ENCODE measurements at regions not wholly inside any gene's neighbourhood (a gene's known extent, or its start where the extent isn't known, plus 50 kb on each side); places are given as distances from the start of the nearest gene placed in this dataset.

GRCh38 chr20:40233406-40233805 is 455.6 kb downstream of the MAFB start:
- intact Hi-C loops (cut with micrococcal nuclease), result no loop called here
- no peaks in the 10 kb centered on the region for H3K36me3 Mint-ChIP-seq
- Histone ChIP-seq H3K9me3 (replicated peaks in 1 of 2; ENCODE audit: control insufficient read depth in 1 of 2, insufficient read depth in 1 of 2, low read length in 2 of 2) (no peaks in the 10 kb centered on the region), H3K4me1 (ENCODE audit: control insufficient read depth in 1 of 2, insufficient read depth in 2 of 2, low read length in 2 of 2) (no peaks in the 10 kb centered on the region), H2AFZ (ENCODE audit: insufficient read depth, low read depth, low read length, poor library complexity, severe bottlenecking) (no peak overlapping the region), H3K27ac (ENCODE audit: low read depth in 1 of 2, low read length in 2 of 2) (no peak overlapping the region), H3K36me3 (replicated peaks in 1 of 2; ENCODE audit: control insufficient read depth in 1 of 2, insufficient read depth in 2 of 2, low read length in 2 of 2) (no peaks in the 10 kb centered on the region), H3K27me3 (ENCODE audit: control insufficient read depth in 2 of 2, insufficient read depth in 2 of 2, low read length in 2 of 2) (peaks cover 16 to 23% of the 10 kb centered on the region in 2 donors), H3K9ac (ENCODE audit: insufficient read depth, low read length, poor library complexity, severe bottlenecking) (no peak overlapping the region), H3K4me3 (replicated peaks in 1 of 3; ENCODE audit: low read depth in 2 of 3, low read length in 3 of 3) (no peak overlapping the region), H3K79me2 (ENCODE audit: insufficient read depth, low read length) (no peaks in the 10 kb centered on the region), H4K20me1 (ENCODE audit: insufficient read depth, low read length) (no peaks in the 10 kb centered on the region), H3K4me2 (replicated peaks; ENCODE audit: extremely low read depth, low read length, poor library complexity, severe bottlenecking) (no peak overlapping the region)
- peaks cover 9 to 33% (median 11%) of the 10 kb centered on the region in 3 donors for H3K27me3 Mint-ChIP-seq (ENCODE audit: low read depth in 3 of 3)
- peaks cover 0 to 6% (median 0%) of the 10 kb centered on the region in 7 donors for H3K9me3 Mint-ChIP-seq
- no peaks in the 10 kb centered on the region for H3K4me1 Mint-ChIP-seq
- no CpG with 5 or more reads among the region's 3 CpGs for WGBS (ENCODE audit: insufficient coverage)
- no peak overlapping the region for H3K27ac Mint-ChIP-seq
- no peak for DNase-seq
- no peak for TF ChIP-seq CTCF (IDR thresholded peaks at IDR 0.05)
- H3K4me3 Mint-ChIP-seq, result no peak overlapping the region

- Mint-ChIP-seq H3K9me3 (peaks cover 0 to 6% (median 0%) of the 10 kb centered on the region in 7 donors), H3K27ac (peak overlapping the region in 1 of 7 donors; percentile 45), H3K4me1 (no peaks in the 10 kb centered on the region), H3K27me3 (ENCODE audit: low read depth in 3 of 3) (peaks cover 7 to 34% (median 11%) of the 10 kb centered on the region in 3 donors), H3K36me3 (no peaks in the 10 kb centered on the region), H3K4me3 (no peak overlapping the region)
- no peak overlapping the region for H2AFZ ChIP-seq (ENCODE audit: insufficient read depth, low read depth, low read length, poor library complexity, severe bottlenecking)
- TF ChIP-seq CTCF (IDR thresholded peaks at IDR 0.05), result no peak
- DNase-seq, result no peak
- no peaks in the 10 kb centered on the region for H3K79me2 ChIP-seq (ENCODE audit: insufficient read depth, low read length)
- H3K4me2 ChIP-seq (replicated peaks; ENCODE audit: extremely low read depth, low read length, poor library complexity, severe bottlenecking), result no peak overlapping the region
- H3K4me1 ChIP-seq (ENCODE audit: control insufficient read depth in 1 of 2, insufficient read depth in 2 of 2, low read length in 2 of 2), result no peaks in the 10 kb centered on the region
- H3K9me3 ChIP-seq (replicated peaks in 1 of 2; ENCODE audit: control insufficient read depth in 1 of 2, insufficient read depth in 1 of 2, low read length in 2 of 2), result no peaks in the 10 kb centered on the region
- no peak overlapping the region for H3K9ac ChIP-seq (ENCODE audit: insufficient read depth, low read length, poor library complexity, severe bottlenecking)
- H3K27me3 ChIP-seq (ENCODE audit: control insufficient read depth in 2 of 2, insufficient read depth in 2 of 2, low read length in 2 of 2), result peaks cover 17 to 23% of the 10 kb centered on the region in 2 donors
- intact Hi-C loops (cut with micrococcal nuclease), result no loop called here
- no peak overlapping the region for H3K27ac ChIP-seq (ENCODE audit: low read depth in 1 of 2, low read length in 2 of 2)
- no peaks in the 10 kb centered on the region for H3K36me3 ChIP-seq (replicated peaks in 1 of 2; ENCODE audit: control insufficient read depth in 1 of 2, insufficient read depth in 2 of 2, low read length in 2 of 2)
- H3K4me3 ChIP-seq (replicated peaks in 1 of 3; ENCODE audit: low read depth in 2 of 3, low read length in 3 of 3), result no peak overlapping the region
- H4K20me1 ChIP-seq (ENCODE audit: insufficient read depth, low read length), result no peaks in the 10 kb centered on the region
Measured at GRCh38 chr20:40232756-40233155, 456.3 kb downstream of the MAFB start.
